MM.1S (cell line): ENCODE measurements at regions not wholly inside any gene's neighbourhood (a gene's known extent, or its start where the extent isn't known, plus 50 kb on each side); places are given as distances from the start of the nearest gene placed in this dataset.

Experiments used
- DNase-seq: peaks from one replicate; pipeline ENCODE4 v3.0.0-alpha.2; 2015
- H2AFZ ChIP-seq: fragments of 300-600 bp; sonication (generic); 2 replicates; pipeline ENCODE4 v1.6.0; 2016; ENCODE audit warnings: antibody characterized with exemption, low read length
- H3F3A ChIP-seq: fragments of 300-600 bp; sonication (generic); 2 replicates; pipeline ENCODE4 v1.6.1; 2016; ENCODE audit warnings: mild to moderate bottlenecking, antibody characterized with exemption, low read length, moderate library complexity, mixed read lengths; ENCODE audit not compliant: insufficient read depth
- H3K27ac ChIP-seq: fragments of 300-600 bp; sonication (generic); 2 replicates; pipeline ENCODE4 v1.5.1; 2016; ENCODE audit warnings: mild to moderate bottlenecking, low read length
- H3K27me3 ChIP-seq: fragments of 300-600 bp; sonication (generic); replicated peaks from 2 replicates; pipeline ENCODE4 v1.6.0; 2016; ENCODE audit warnings: low read length; ENCODE audit not compliant: insufficient read depth
- H3K36me3 ChIP-seq: fragments of 300-600 bp; sonication (generic); replicated peaks from 2 replicates; pipeline ENCODE4 v1.6.1; 2016; ENCODE audit warnings: mild to moderate bottlenecking, low read length, mixed read lengths; ENCODE audit not compliant: insufficient read depth
- H3K4me1 ChIP-seq: fragments of 300-600 bp; sonication (generic); 2 replicates; pipeline ENCODE4 v1.6.1; 2016; ENCODE audit warnings: low read length, mixed read lengths
- H3K4me2 ChIP-seq: fragments of 300-600 bp; sonication (generic); 2 replicates; pipeline ENCODE4 v1.6.0; 2016; ENCODE audit warnings: low read depth, low read length
- H3K4me3 ChIP-seq: fragments of 300-600 bp; sonication (generic); 2 replicates; pipeline ENCODE4 v1.5.1; 2016; ENCODE audit warnings: low read length, mixed read lengths
- H3K79me2 ChIP-seq: fragments of 300-600 bp; sonication (generic); 2 replicates; pipeline ENCODE4 v1.6.1; 2016; ENCODE audit warnings: mixed run types, low read length, mixed read lengths
- H3K9ac ChIP-seq: fragments of 300-600 bp; sonication (generic); 2 replicates; pipeline ENCODE4 v1.6.1; 2016; ENCODE audit warnings: low read length, mixed read lengths
- H3K9me2 ChIP-seq: fragments of 300-600 bp; sonication (generic); replicated peaks from 2 replicates; pipeline ENCODE4 v1.6.1; 2016; ENCODE audit warnings: mild to moderate bottlenecking, low read length, mixed read lengths; ENCODE audit not compliant: insufficient read depth
- H3K9me3 ChIP-seq: fragments of 300-600 bp; sonication (generic); replicated peaks from 2 replicates; pipeline ENCODE4 v1.6.1; 2016; ENCODE audit warnings: mild to moderate bottlenecking, low read length, mixed read lengths; ENCODE audit not compliant: insufficient read depth
- H4K20me1 ChIP-seq: fragments of 300-600 bp; sonication (generic); 2 replicates; pipeline ENCODE4 v1.6.1; 2016; ENCODE audit warnings: mild to moderate bottlenecking, low read length, moderate library complexity, mixed read lengths; ENCODE audit not compliant: insufficient read depth
- EZH2 ChIP-seq: fragments of 300-600 bp; sonication (generic); optimal IDR thresholded peaks from 2 replicates; pipeline ENCODE3; 2017; ENCODE audit warnings: low read depth, mild to moderate bottlenecking, antibody characterized with exemption, low read length, mixed read lengths
- EZH2phosphoT487 ChIP-seq: fragments of 300-600 bp; sonication (generic); IDR thresholded peaks from 2 replicates; pipeline ENCODE4 v1.6.1; 2018; ENCODE audit warnings: antibody characterized with exemption, low read length
- TF ChIP-seq, protein P1 (sequence below): fragments of 300-600 bp; sonication (generic); IDR thresholded peaks from 2 replicates; pipeline ENCODE4 v1.5.1; 2016; ENCODE audit warnings: antibody characterized with exemption, low read length, mixed read lengths

GRCh38 chr1:166017395-166017794 lies 149.4 kb downstream of the FAM78B start:
- no peak overlapping the region for H3K27ac ChIP-seq
- no peak overlapping the region for H2AFZ ChIP-seq
- no peaks in the 10 kb centered on the region for H3K4me1 ChIP-seq
- no peak overlapping the region for H3K4me3 ChIP-seq
- no peaks in the 10 kb centered on the region for H3K36me3 ChIP-seq
- H3K9me3 ChIP-seq: no peaks in the 10 kb centered on the region
- TF ChIP-seq EZH2phosphoT487 (no peak), EZH2 (no peak)
- TF ChIP-seq, protein P1, sequence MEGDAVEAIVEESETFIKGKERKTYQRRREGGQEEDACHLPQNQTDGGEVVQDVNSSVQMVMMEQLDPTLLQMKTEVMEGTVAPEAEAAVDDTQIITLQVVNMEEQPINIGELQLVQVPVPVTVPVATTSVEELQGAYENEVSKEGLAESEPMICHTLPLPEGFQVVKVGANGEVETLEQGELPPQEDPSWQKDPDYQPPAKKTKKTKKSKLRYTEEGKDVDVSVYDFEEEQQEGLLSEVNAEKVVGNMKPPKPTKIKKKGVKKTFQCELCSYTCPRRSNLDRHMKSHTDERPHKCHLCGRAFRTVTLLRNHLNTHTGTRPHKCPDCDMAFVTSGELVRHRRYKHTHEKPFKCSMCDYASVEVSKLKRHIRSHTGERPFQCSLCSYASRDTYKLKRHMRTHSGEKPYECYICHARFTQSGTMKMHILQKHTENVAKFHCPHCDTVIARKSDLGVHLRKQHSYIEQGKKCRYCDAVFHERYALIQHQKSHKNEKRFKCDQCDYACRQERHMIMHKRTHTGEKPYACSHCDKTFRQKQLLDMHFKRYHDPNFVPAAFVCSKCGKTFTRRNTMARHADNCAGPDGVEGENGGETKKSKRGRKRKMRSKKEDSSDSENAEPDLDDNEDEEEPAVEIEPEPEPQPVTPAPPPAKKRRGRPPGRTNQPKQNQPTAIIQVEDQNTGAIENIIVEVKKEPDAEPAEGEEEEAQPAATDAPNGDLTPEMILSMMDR: peak; percentile 10; the same call in 1 of the 2 replicates
- no peaks in the 10 kb centered on the region for H3F3A ChIP-seq
- no peak for DNase-seq
- H3K4me2 ChIP-seq: no peak overlapping the region
- no peaks in the 10 kb centered on the region for H3K9me2 ChIP-seq
- H4K20me1 ChIP-seq: no peaks in the 10 kb centered on the region
- no peak overlapping the region for H3K9ac ChIP-seq
- H3K79me2 ChIP-seq: no peaks in the 10 kb centered on the region
- H3K27me3 ChIP-seq: no peaks in the 10 kb centered on the region
